ENCODE measurements at regions not wholly inside any gene's neighbourhood (a gene's known extent, or its start where the extent isn't known, plus 50 kb on each side); places are given as distances from the start of the nearest gene placed in this dataset.

DNA sequence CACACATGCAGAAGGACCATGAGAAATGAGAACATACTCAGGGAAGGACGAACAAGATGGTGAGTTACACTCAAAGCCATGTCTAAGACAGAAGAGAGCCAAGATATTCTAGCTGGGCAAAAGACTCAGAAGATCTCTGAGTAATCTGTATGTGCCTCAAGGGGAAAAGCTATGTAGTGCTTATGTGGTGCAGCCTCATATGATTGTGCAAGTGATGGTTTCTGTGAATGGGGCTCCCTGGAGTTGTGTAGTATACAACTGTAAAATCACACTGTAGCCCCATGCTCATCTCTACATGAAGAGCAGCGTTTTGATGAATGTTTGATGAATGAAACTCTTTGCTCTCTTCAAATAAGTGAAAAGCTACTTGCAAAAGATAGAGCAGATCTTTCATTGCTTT is 57.5 kb downstream of the OSR1 start:
- no peak for TF ChIP-seq ATF3 (IDR thresholded peaks at IDR 0.05)
- TF ChIP-seq YY1 (IDR thresholded peaks at IDR 0.05), result no peak
- TF ChIP-seq RAD21 (IDR thresholded peaks at IDR 0.05), result no peak
- no peak for TF ChIP-seq SP1 (IDR thresholded peaks at IDR 0.05)
- no peak for TF ChIP-seq RXRA (IDR thresholded peaks at IDR 0.05)
- no peak for TF ChIP-seq REST (IDR thresholded peaks at IDR 0.05)
- no peak for TF ChIP-seq GABPA (IDR thresholded peaks at IDR 0.05 in 1 of 2, conservative IDR thresholded peaks at IDR 0.05 in 1 of 2)
- TF ChIP-seq FOXA2 (IDR thresholded peaks at IDR 0.05), result no peak
- TF ChIP-seq FOXA1 (IDR thresholded peaks at IDR 0.05), result no peak
- TF ChIP-seq NR2F2 (IDR thresholded peaks at IDR 0.05), result no peak
- TF ChIP-seq TAF1 (conservative IDR thresholded peaks at IDR 0.05), result no peak
- TF ChIP-seq JUND (IDR thresholded peaks at IDR 0.05), result no peak
- no peak for TF ChIP-seq HNF4G (IDR thresholded peaks at IDR 0.05)
- TF ChIP-seq, protein P1, sequence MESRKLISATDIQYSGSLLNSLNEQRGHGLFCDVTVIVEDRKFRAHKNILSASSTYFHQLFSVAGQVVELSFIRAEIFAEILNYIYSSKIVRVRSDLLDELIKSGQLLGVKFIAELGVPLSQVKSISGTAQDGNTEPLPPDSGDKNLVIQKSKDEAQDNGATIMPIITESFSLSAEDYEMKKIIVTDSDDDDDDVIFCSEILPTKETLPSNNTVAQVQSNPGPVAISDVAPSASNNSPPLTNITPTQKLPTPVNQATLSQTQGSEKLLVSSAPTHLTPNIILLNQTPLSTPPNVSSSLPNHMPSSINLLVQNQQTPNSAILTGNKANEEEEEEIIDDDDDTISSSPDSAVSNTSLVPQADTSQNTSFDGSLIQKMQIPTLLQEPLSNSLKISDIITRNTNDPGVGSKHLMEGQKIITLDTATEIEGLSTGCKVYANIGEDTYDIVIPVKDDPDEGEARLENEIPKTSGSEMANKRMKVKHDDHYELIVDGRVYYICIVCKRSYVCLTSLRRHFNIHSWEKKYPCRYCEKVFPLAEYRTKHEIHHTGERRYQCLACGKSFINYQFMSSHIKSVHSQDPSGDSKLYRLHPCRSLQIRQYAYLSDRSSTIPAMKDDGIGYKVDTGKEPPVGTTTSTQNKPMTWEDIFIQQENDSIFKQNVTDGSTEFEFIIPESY (IDR thresholded peaks at IDR 0.05), result no peak
- no peak for TF ChIP-seq EGR1 (IDR thresholded peaks at IDR 0.05; ENCODE audit: low read depth in 2 of 2)
- TF ChIP-seq HNF4A (conservative IDR thresholded peaks at IDR 0.05), result no peak

GRCh38 chr2:19299522-19299921 is 58.9 kb downstream of the OSR1 start:
- TF ChIP-seq MAX (IDR thresholded peaks at IDR 0.05), result no peak
- no peak for TF ChIP-seq EGR1 (IDR thresholded peaks at IDR 0.05; ENCODE audit: low read depth in 2 of 2)
- H3K27me3 ChIP-seq (ENCODE audit: control insufficient read depth in 4 of 4, insufficient read depth in 4 of 4, low read length in 3 of 4), result no peaks in the 10 kb centered on the region
- no peaks in the 10 kb centered on the region for H3K9me3 ChIP-seq (ENCODE audit: control insufficient read depth in 4 of 4, low read length in 3 of 4)
- no peak overlapping the region for H3K27ac ChIP-seq (ENCODE audit: low read depth in 1 of 2, low read length in 2 of 2)
- DNase-seq (ENCODE audit: low spot score), result no peak
- no peaks in the 10 kb centered on the region for H3K36me3 ChIP-seq (ENCODE audit: control insufficient read depth in 4 of 4, insufficient read depth in 3 of 4, low read depth in 1 of 4, low read length in 3 of 4)
- H3K9ac ChIP-seq (ENCODE audit: low read depth in 1 of 2, low read length in 2 of 2), result no peak overlapping the region
- no peaks in the 10 kb centered on the region for H3K4me1 ChIP-seq (ENCODE audit: control insufficient read depth in 4 of 4, insufficient read depth in 4 of 4, low read length in 3 of 4)
- no peak overlapping the region for H3K4me3 ChIP-seq (ENCODE audit: low read depth in 1 of 3, low read length in 3 of 3)

More for the DNA sequence above, 57.5 kb downstream of the OSR1 start:
- no peaks in the 10 kb centered on the region for H3K4me1 ChIP-seq (ENCODE audit: control insufficient read depth in 4 of 4, insufficient read depth in 4 of 4, low read length in 3 of 4)
- H3K27ac ChIP-seq (ENCODE audit: low read depth in 1 of 2, low read length in 2 of 2), result no peak overlapping the region
- no peaks in the 10 kb centered on the region for H3K36me3 ChIP-seq (ENCODE audit: control insufficient read depth in 4 of 4, insufficient read depth in 3 of 4, low read depth in 1 of 4, low read length in 3 of 4)
- WGBS, result 72% methylated on average over 2 of the region's 2 CpGs
- H3K4me3 ChIP-seq (ENCODE audit: low read depth in 1 of 3, low read length in 3 of 3), result no peak overlapping the region
- H3K9ac ChIP-seq (ENCODE audit: low read depth in 1 of 2, low read length in 2 of 2), result no peak overlapping the region
- no peak for DNase-seq (ENCODE audit: low spot score)
- H3K9me3 ChIP-seq (ENCODE audit: control insufficient read depth in 4 of 4, low read length in 3 of 4), result no peaks in the 10 kb centered on the region
- H3K27me3 ChIP-seq (ENCODE audit: control insufficient read depth in 4 of 4, insufficient read depth in 4 of 4, low read length in 3 of 4), result no peaks in the 10 kb centered on the region

All from liver (tissue), 7 donors.